ENCODE measurements at regions not wholly inside any gene's neighbourhood (a gene's known extent, or its start where the extent isn't known, plus 50 kb on each side); places are given as distances from the start of the nearest gene placed in this dataset.

- Histone ChIP-seq H3K9me3 (no peaks in the 10 kb centered on the region), H3K27ac (no peak overlapping the region), H3K27me3 (replicated peaks; ENCODE audit: insufficient read depth) (no peaks in the 10 kb centered on the region), H3K4me1 (ENCODE audit: control insufficient read depth in 1 of 2, low read depth in 2 of 2) (no peaks in the 10 kb centered on the region), H3K4me3 (no peak overlapping the region), H3K36me3 (no peaks in the 10 kb centered on the region)
- no peak for TF ChIP-seq CTCF (IDR thresholded peaks at IDR 0.05)
- no peak for ATAC-seq (ENCODE audit: insufficient number of reproducible peaks, low FRiP score, low read depth)
- no peak for DNase-seq (ENCODE audit: low spot score)
These were observed 157.7 kb upstream of the SFSWAP start for GRCh38 chr12:131553096-131553777.

- Histone ChIP-seq H3K4me1 (ENCODE audit: control insufficient read depth in 1 of 2, low read depth in 2 of 2) (no peaks in the 10 kb centered on the region), H3K27me3 (replicated peaks; ENCODE audit: insufficient read depth) (no peaks in the 10 kb centered on the region), H3K4me3 (no peak overlapping the region), H3K27ac (no peak overlapping the region), H3K36me3 (no peaks in the 10 kb centered on the region), H3K9me3 (no peaks in the 10 kb centered on the region)
- DNase-seq (ENCODE audit: low spot score) (no peak), ATAC-seq (ENCODE audit: insufficient number of reproducible peaks, low FRiP score, low read depth) (no peak)
- no peak for TF ChIP-seq CTCF (IDR thresholded peaks at IDR 0.05)
These were observed 155.6 kb upstream of the SFSWAP start for GRCh38 chr12:131555197-131555846.

GRCh38 chr12:131555866-131556265, 155.0 kb upstream of the SFSWAP start:
- Histone ChIP-seq H3K4me1 (ENCODE audit: control insufficient read depth in 1 of 2, low read depth in 2 of 2) (no peaks in the 10 kb centered on the region), H3K27me3 (replicated peaks; ENCODE audit: insufficient read depth) (no peaks in the 10 kb centered on the region), H3K4me3 (no peak overlapping the region), H3K27ac (no peak overlapping the region), H3K9me3 (no peaks in the 10 kb centered on the region), H3K36me3 (no peaks in the 10 kb centered on the region)
- DNase-seq (ENCODE audit: low spot score) (no peak), ATAC-seq (ENCODE audit: insufficient number of reproducible peaks, low FRiP score, low read depth) (no peak)
- no peak for TF ChIP-seq CTCF (IDR thresholded peaks at IDR 0.05)

GRCh38 chr12:131557078-131557709, 153.7 kb upstream of the SFSWAP start:
- DNase-seq (ENCODE audit: low spot score): no peak
- no peak for ATAC-seq (ENCODE audit: insufficient number of reproducible peaks, low FRiP score, low read depth)
- no peak overlapping the region for H3K4me3 ChIP-seq
- no peaks in the 10 kb centered on the region for H3K9me3 ChIP-seq
- no peaks in the 10 kb centered on the region for H3K36me3 ChIP-seq
- no peaks in the 10 kb centered on the region for H3K27me3 ChIP-seq (replicated peaks; ENCODE audit: insufficient read depth)
- no peak for TF ChIP-seq CTCF (IDR thresholded peaks at IDR 0.05)
- no peaks in the 10 kb centered on the region for H3K4me1 ChIP-seq (ENCODE audit: control insufficient read depth in 1 of 2, low read depth in 2 of 2)
- H3K27ac ChIP-seq: no peak overlapping the region

All from thoracic aorta (tissue), 2 donors.